Fibroblast of gingiva (primary cell): ENCODE measurements at regions not wholly inside any gene's neighbourhood (a gene's known extent, or its start where the extent isn't known, plus 50 kb on each side); places are given as distances from the start of the nearest gene placed in this dataset.

Source experiments
- DNase-seq: peaks from one replicate; pipeline ENCODE4 v3.0.0-alpha.2; 2011; ENCODE audit warnings: low read depth

DNA sequence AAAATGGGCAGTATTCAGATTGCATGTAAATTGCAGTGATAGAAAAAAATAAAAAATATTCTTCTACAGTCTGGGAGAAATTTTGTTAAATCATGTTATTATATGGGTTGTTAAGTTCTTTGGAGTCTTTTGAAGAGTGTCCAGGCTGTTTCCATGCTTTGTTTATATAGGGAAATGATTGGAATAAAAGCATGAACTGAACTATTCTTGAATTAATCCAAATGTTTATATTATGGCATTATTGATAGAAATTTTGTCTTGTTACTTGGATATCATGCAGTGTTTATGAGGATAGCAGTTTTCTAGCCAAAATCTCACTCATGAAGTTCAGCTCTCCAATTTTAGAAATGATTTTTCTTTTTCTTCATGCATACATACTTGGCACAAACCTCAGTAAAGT lies 108.2 kb upstream of the NAV3 start:
- no peak for DNase-seq

GRCh38 chr12:77720258-77720657 lies 110.4 kb upstream of the NAV3 start:
- no peak for DNase-seq

GRCh38 chr12:77710209-77710608 lies 120.5 kb upstream of the NAV3 start:
- no peak for DNase-seq

- DNase-seq = no peak
Observed at GRCh38 chr12:77697126-77697525, 133.6 kb upstream of the NAV3 start.

- DNase-seq = no peak
Observed at GRCh38 chr12:77696183-77696582, 134.5 kb upstream of the NAV3 start.

DNA sequence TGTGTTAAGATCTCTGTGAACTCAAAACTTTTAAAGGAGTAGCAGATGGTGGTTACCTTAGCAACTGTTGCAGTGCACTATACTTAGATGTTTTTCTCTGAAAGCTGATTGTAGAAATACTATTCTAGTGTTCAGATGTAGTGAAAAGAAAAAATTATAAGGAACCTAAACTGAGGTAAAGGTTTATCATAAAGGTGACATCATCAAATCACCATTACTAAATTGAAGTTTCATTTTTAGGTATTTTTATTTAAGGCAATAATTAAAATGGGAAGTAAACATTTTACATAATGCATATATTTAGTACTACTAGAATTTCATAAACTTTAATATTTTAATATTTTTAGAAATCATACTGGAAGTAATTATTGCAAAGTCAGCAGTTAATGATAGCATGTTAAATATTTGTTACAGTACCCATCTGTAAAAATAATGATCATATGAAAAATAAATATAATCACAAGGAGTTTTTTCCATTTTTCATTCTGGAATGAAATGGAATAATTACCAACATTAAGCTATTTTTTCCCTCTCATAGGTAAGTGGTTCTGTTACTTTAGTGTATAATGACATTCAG lies 141.1 kb upstream of the NAV3 start:
- no peak for DNase-seq

DNA sequence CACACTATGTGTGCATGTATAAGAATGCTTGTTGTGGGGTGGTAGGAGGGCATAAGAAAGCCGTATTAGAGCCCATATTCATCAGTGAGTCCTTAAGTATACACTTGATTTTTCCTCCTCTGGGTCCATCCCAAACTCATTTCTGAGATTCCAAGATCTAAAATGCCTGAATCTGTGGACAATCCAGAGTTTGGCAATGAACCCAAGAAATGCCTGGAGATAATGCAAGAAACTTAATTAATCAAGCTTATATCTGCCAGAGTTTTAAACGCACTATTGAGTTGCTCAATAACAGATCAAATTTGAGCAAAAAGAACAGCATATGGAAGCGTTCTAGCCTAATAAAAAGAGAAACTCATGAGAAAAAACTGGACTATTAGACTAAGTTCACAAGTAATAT lies 143.4 kb upstream of the NAV3 start:
- peak; percentile 72 for DNase-seq

DNA sequence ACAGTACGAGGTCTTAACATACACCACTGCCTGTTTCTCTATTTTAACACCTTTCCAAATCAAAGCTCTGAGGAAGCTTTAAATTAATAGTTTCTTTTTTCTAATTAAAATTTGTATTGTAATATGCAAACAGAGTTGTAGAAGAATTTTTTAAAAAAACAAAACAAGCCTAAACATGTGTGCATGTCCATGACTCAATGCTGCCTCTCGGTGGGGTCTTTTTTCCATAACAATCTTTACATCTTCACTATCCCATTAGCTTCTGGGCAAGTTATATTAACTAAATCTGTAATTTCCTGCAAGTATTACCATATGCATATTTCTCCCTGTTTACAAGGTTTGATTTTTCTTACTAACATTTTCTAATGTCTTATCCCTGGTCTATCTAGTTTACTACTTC lies 143.9 kb upstream of the NAV3 start:
- DNase-seq = peak; percentile 31

- DNase-seq = no peak
Observed at GRCh38 chr12:77685901-77686300, 144.8 kb upstream of the NAV3 start.

DNA sequence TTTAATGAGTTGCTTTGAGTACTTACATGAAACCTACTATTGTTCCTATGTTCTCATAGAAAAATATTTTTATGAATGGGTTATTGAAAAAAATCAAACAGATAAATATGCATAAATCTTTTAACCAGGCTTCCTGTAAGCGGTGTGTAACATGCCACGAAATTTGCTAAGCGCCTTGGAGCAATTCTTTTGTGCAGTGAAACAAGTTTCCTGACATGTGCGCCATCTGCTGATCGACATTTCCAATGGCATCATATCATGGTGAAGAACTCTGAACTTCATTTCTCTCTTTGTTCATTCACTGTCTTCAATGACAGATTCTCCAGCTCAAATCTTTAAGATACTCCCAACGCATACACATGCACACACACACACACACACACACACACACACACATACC lies 145.6 kb upstream of the NAV3 start:
- DNase-seq = peak; percentile 79

GRCh38 chr12:77682488-77682887 lies 148.2 kb upstream of the NAV3 start:
- DNase-seq = no peak

DNA sequence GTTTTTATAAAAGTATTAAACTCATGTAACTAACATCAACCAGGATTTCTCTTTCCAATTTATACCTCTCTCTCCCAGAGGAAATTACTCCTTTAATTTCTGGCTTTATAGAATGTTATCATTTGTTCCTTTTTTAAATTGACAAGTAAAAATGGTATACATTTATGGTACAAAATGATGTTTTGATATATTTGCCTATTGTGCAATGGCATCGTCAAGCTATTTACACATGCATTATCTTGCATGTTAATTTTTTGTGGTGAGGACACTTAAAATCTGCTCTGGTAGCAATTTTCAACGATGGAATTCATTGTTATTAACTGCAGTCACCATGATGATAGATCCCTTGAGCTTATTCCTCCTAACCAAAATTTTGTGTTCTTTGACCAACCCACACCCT lies 149.0 kb upstream of the NAV3 start:
- DNase-seq = no peak

GRCh38 chr12:77679686-77680085 lies 151.0 kb upstream of the NAV3 start:
- DNase-seq = no peak

DNA sequence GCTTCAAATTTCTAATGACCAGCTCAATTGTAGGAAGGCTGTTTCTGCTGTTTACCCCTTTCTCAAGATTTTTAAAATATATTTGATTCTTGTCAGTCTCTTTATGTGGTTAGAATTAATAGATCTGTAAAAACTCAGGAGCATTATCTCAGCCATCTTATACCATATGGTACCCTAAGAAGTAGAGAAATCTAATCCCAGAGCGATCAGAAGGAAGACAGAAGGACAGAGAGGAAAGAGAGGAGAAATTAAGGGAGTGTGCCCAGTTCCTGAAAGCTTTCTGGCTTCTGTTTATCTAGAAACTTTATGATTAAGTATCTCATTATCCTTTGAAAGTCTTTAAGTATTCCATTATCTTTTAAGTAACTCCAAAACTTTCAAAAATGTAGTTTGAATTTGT lies 152.1 kb upstream of the NAV3 start:
- no peak for DNase-seq

GRCh38 chr12:77667101-77667500 lies 163.6 kb upstream of the NAV3 start:
- no peak for DNase-seq

GRCh38 chr12:77648716-77649115 lies 182.0 kb upstream of the NAV3 start:
- peak; percentile 36 for DNase-seq

- DNase-seq = no peak
Observed at GRCh38 chr12:77645966-77646598, 184.6 kb upstream of the NAV3 start.

DNA sequence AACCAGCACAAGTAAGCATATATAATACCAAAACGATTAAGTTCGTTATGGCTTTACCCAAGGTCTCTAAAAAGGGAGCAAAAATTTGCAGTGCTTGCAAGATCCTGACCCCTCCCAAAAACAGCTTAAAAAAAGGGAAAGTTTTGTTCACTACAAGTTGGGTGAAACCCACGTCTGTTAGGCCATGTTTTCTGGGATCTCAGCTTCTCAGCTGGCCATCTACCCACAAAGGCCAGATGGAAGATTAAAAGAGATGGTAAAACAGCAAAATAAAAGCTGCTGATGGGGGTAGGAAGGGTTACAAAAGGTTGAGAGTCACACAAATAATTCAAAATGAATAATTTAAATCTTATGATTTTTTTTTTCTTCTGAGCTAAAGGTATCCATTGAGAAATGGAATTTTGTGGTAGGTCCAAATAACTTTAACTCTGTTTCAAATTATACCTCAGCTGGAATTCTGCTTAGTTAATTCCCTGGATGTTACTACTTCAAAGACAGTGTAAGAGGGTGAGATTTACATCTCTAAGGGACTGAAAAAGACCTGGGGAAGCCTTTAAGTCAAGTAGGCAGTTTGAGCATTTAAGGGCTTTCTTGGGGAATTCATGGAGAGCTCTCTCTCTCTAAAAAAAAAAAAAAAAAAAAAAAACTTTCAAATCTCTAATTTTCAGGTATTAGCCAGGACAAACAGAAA lies 185.6 kb upstream of the NAV3 start:
- DNase-seq = no peak

DNA sequence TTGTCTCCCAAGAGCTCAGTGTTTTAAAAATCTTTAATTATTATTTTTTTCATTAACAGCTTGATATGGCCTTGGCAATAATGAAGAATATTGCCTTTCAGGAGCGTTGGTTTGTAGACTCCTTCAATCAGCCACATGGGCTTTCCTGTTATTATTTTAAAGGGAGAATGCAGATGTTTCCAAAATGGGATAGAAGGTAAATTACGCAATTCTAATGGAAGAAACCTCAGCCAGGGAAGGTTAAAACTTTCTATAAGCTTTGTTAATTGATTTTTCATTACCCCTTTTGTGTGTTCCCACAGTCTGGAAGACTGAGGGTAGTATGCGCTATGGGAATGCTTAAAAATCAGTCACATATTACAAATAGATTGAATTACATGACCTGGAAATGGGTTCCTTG lies 188.4 kb upstream of the NAV3 start:
- DNase-seq = no peak

- DNase-seq = no peak
Observed at GRCh38 chr12:77640356-77640755, 190.3 kb upstream of the NAV3 start.

DNA sequence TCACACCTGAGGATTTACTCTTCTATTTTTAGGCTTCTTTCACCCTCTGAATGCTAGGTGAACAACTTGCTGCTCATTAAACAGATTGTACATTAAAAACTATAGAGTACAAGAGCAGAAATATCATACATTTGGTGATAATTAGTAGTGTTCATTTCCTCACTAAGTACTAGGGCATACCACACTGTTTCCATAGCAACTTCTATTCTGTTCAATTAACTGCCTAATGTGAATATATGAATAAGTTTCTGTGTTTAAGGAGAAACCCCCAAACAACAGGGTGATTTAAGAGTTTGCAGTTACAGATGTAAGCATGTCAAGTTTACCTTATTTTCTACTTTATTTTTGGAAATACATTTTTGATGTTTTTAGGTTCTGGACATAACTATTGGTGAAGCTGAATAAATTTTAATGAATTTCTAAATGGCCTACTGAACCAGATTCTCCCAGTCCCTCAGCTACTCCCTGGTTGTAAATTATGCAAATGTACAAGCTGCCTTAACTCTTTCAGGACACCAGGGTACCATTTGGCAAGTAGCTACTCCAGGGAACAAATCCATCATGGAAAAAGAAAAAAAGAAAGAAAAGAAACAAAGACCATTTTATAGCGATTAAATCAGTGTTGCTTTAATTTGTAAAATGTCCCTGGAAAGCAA lies 199.8 kb upstream of the NAV3 start:
- DNase-seq = no peak

DNA sequence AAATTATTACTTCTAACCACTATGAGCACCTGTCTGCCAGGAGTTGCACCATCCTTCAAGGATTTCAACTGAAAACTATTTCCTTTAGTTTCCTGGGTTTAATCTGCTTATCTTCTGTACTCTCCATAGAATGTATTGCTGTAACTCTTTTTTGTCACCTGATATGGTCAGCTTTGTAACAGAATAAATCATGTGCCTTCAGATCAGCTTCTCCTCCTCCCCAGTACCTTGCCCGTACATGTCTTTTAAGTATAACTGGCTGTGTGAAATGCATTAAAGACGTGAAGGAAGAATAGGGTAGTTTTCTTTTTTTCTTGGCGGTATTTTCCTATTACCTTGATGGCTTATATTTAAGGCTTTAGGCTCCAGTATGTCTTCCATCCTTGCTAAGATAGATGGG lies 200.3 kb upstream of the NAV3 start:
- DNase-seq = no peak

GRCh38 chr12:77629141-77629540 lies 201.6 kb upstream of the NAV3 start:
- no peak for DNase-seq
